GM23338 (cell line): ENCODE measurements at regions not wholly inside any gene's neighbourhood (a gene's known extent, or its start where the extent isn't known, plus 50 kb on each side); places are given as distances from the start of the nearest gene placed in this dataset.
A peak's percentile ranks its signal among the peaks of the same experiment; 100 is the strongest.

Experiments used
- ATAC-seq: fragments of 200-7000 bp; cut with Tn5 transposase; 3 replicates; pipeline ENCODE4 v1.9.1; 2020
- DNase-seq: peaks from one replicate; pipeline ENCODE4 v3.0.0-alpha.2; 2015; ENCODE audit warnings: low spot score
- H2AFZ ChIP-seq: fragments of 200-600 bp; sonication (generic); 2 replicates; pipeline ENCODE4 v1.8.0; 2016; ENCODE audit warnings: antibody characterized with exemption, mild to moderate bottlenecking, moderate library complexity
- H3F3A ChIP-seq: fragments of 200-600 bp; sonication (generic); replicated peaks from 2 replicates; pipeline ENCODE4 v1.8.0; 2017; ENCODE audit warnings: antibody characterized with exemption, mixed run types, low read depth
- H3K27ac ChIP-seq: fragments of 200-600 bp; sonication (generic); 2 replicates; pipeline ENCODE4 v1.6.1; 2016; ENCODE audit warnings: low read depth
- H3K27me3 ChIP-seq: fragments of 200-600 bp; sonication (generic); 2 replicates; pipeline ENCODE4 v1.8.0; 2016; ENCODE audit warnings: mild to moderate bottlenecking, mixed run types, moderate library complexity; ENCODE audit not compliant: insufficient read depth
- H3K36me3 ChIP-seq: fragments of 200-600 bp; sonication (generic); 2 replicates; pipeline ENCODE4 v1.8.0; 2016; ENCODE audit warnings: mild to moderate bottlenecking; ENCODE audit not compliant: insufficient read depth
- H3K4me1 ChIP-seq: fragments of 200-600 bp; sonication (generic); 2 replicates; pipeline ENCODE4 v1.8.0; 2016; ENCODE audit warnings: mild to moderate bottlenecking, moderate library complexity; ENCODE audit not compliant: insufficient read depth
- H3K4me2 ChIP-seq: fragments of 200-600 bp; sonication (generic); 2 replicates; pipeline ENCODE4 v1.7.1; 2017; ENCODE audit warnings: mixed run types
- H3K4me3 ChIP-seq: fragments of 200-600 bp; sonication (generic); 2 replicates; pipeline ENCODE4 v1.6.1; 2016; ENCODE audit warnings: mixed run types
- H3K79me2 ChIP-seq: fragments of 200-600 bp; sonication (generic); replicated peaks from 2 replicates; pipeline ENCODE4 v1.8.0; 2017; ENCODE audit warnings: mild to moderate bottlenecking; ENCODE audit not compliant: insufficient read depth
- H3K9me2 ChIP-seq: fragments of 200-600 bp; sonication (generic); 2 replicates; pipeline ENCODE4 v1.8.0; 2017; ENCODE audit not compliant: insufficient read depth
- H4K20me1 ChIP-seq: fragments of 200-600 bp; sonication (generic); replicated peaks from 2 replicates; pipeline ENCODE4 v1.8.0; 2017; ENCODE audit warnings: mild to moderate bottlenecking; ENCODE audit not compliant: insufficient read depth
- H3K27ac Mint-ChIP-seq: 2 replicates; pipeline ENCODE4 v1.8.0; 2020; ENCODE audit warnings: inconsistent platforms, mild to moderate bottlenecking, moderate library complexity, mixed read lengths
- H3K27me3 Mint-ChIP-seq: 3 replicates; pipeline ENCODE4 v1.8.0; 2022; ENCODE audit warnings: low read depth, mild to moderate bottlenecking, moderate library complexity, mixed read lengths, inconsistent platforms; ENCODE audit not compliant: insufficient read depth, poor library complexity
- H3K36me3 Mint-ChIP-seq: 3 replicates; pipeline ENCODE4 v1.8.0; 2021; ENCODE audit warnings: low read depth, mild to moderate bottlenecking, inconsistent platforms, moderate library complexity, mixed read lengths
- H3K4me1 Mint-ChIP-seq: 3 replicates; pipeline ENCODE4 v1.8.0; 2020; ENCODE audit warnings: mild to moderate bottlenecking, inconsistent platforms, mixed read lengths
- H3K4me3 Mint-ChIP-seq: 3 replicates; pipeline ENCODE4 v1.8.0; 2021; ENCODE audit warnings: moderate library complexity, mild to moderate bottlenecking, inconsistent platforms, mixed read lengths
- H3K9me3 Mint-ChIP-seq: 3 replicates; pipeline ENCODE4 v1.8.0; 2020; ENCODE audit warnings: moderate library complexity, mild to moderate bottlenecking, inconsistent platforms, mixed read lengths
- EZH2 ChIP-seq: fragments of 200-600 bp; sonication (generic); IDR thresholded peaks from one replicate; pipeline ENCODE4 v1.8.0; 2017; ENCODE audit warnings: antibody characterized with exemption, mild to moderate bottlenecking, low read depth; ENCODE audit not compliant: unreplicated experiment
- JUNB ChIP-seq: IDR thresholded peaks from one replicate; pipeline ENCODE4 v1.6.1; 2016; ENCODE audit warnings: antibody characterized with exemption; ENCODE audit not compliant: unreplicated experiment
- NANOG ChIP-seq: IDR thresholded peaks from 2 replicates; pipeline ENCODE4 v1.6.1; 2016; ENCODE audit warnings: antibody characterized with exemption, borderline replicate concordance
- STAT1 ChIP-seq: IDR thresholded peaks from one replicate; pipeline ENCODE4 v1.6.1; 2016; ENCODE audit warnings: antibody characterized with exemption; ENCODE audit not compliant: unreplicated experiment
- ZNF114 ChIP-seq: fragments of 250-450 bp; sonication (Bioruptor Pico); IDR thresholded peaks from 2 replicates; pipeline ENCODE4 v1.5.0; 2020; ENCODE audit warnings: mild to moderate bottlenecking, moderate library complexity
- ZNF331 ChIP-seq: fragments of 250-450 bp; sonication (Bioruptor Pico); IDR thresholded peaks from 2 replicates; pipeline ENCODE4 v1.5.0; 2020; ENCODE audit warnings: low read depth, mild to moderate bottlenecking, moderate library complexity
- TF ChIP-seq, protein P1 (sequence below): fragments of 250-450 bp; sonication (Bioruptor Pico); IDR thresholded peaks from 2 replicates; pipeline ENCODE4 v1.5.0; 2020; ENCODE audit warnings: mild to moderate bottlenecking, moderate library complexity
- TF ChIP-seq, protein P2 (sequence below): IDR thresholded peaks from 2 replicates; pipeline ENCODE4 v1.6.1; 2016; ENCODE audit warnings: antibody characterized with exemption
- TF ChIP-seq, protein P3 (sequence below): IDR thresholded peaks from one replicate; pipeline ENCODE4 v1.6.1; 2018; ENCODE audit warnings: antibody characterized with exemption; ENCODE audit not compliant: unreplicated experiment

DNA sequence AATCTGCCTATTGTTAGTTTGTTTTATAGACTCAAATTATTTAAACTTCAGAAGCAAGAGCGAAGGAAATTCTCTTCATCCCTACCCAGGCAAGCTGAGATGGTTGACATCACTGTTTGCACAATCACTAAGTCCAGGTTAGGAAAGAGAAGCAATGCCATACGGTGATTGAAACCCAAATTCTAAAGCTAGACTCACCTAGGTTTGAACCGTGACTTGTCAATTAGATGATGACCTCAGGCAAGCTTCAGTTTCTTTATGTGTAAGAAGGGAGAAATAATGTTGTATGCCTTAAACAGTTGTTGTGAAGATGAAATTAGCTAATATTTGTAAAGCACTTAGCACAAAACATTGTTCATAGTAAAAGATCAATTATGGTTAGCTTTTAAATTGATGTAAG, 96.5 kb upstream of the ANKRD55 start (continued):
- TF ChIP-seq, protein P1, sequence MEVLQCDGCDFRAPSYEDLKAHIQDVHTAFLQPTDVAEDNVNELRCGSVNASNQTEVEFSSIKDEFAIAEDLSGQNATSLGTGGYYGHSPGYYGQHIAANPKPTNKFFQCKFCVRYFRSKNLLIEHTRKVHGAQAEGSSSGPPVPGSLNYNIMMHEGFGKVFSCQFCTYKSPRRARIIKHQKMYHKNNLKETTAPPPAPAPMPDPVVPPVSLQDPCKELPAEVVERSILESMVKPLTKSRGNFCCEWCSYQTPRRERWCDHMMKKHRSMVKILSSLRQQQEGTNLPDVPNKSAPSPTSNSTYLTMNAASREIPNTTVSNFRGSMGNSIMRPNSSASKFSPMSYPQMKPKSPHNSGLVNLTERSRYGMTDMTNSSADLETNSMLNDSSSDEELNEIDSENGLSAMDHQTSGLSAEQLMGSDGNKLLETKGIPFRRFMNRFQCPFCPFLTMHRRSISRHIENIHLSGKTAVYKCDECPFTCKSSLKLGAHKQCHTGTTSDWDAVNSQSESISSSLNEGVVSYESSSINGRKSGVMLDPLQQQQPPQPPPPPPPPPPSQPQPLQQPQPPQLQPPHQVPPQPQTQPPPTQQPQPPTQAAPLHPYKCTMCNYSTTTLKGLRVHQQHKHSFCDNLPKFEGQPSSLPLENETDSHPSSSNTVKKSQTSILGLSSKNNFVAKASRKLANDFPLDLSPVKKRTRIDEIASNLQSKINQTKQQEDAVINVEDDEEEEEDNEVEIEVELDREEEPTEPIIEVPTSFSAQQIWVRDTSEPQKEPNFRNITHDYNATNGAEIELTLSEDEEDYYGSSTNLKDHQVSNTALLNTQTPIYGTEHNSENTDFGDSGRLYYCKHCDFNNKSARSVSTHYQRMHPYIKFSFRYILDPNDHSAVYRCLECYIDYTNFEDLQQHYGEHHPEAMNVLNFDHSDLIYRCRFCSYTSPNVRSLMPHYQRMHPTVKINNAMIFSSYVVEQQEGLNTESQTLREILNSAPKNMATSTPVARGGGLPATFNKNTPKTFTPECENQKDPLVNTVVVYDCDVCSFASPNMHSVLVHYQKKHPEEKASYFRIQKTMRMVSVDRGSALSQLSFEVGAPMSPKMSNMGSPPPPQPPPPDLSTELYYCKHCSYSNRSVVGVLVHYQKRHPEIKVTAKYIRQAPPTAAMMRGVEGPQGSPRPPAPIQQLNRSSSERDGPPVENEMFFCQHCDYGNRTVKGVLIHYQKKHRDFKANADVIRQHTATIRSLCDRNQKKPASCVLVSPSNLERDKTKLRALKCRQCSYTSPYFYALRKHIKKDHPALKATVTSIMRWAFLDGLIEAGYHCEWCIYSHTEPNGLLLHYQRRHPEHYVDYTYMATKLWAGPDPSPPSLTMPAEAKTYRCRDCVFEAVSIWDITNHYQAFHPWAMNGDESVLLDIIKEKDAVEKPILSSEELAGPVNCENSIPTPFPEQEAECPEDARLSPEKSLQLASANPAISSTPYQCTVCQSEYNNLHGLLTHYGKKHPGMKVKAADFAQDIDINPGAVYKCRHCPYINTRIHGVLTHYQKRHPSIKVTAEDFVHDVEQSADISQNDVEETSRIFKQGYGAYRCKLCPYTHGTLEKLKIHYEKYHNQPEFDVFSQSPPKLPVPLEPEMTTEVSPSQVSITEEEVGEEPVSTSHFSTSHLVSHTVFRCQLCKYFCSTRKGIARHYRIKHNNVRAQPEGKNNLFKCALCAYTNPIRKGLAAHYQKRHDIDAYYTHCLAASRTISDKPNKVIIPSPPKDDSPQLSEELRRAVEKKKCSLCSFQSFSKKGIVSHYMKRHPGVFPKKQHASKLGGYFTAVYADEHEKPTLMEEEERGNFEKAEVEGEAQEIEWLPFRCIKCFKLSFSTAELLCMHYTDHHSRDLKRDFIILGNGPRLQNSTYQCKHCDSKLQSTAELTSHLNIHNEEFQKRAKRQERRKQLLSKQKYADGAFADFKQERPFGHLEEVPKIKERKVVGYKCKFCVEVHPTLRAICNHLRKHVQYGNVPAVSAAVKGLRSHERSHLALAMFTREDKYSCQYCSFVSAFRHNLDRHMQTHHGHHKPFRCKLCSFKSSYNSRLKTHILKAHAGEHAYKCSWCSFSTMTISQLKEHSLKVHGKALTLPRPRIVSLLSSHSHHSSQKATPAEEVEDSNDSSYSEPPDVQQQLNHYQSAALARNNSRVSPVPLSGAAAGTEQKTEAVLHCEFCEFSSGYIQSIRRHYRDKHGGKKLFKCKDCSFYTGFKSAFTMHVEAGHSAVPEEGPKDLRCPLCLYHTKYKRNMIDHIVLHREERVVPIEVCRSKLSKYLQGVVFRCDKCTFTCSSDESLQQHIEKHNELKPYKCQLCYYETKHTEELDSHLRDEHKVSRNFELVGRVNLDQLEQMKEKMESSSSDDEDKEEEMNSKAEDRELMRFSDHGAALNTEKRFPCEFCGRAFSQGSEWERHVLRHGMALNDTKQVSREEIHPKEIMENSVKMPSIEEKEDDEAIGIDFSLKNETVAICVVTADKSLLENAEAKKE (CRISPR knock-in tag): no peak

DNA sequence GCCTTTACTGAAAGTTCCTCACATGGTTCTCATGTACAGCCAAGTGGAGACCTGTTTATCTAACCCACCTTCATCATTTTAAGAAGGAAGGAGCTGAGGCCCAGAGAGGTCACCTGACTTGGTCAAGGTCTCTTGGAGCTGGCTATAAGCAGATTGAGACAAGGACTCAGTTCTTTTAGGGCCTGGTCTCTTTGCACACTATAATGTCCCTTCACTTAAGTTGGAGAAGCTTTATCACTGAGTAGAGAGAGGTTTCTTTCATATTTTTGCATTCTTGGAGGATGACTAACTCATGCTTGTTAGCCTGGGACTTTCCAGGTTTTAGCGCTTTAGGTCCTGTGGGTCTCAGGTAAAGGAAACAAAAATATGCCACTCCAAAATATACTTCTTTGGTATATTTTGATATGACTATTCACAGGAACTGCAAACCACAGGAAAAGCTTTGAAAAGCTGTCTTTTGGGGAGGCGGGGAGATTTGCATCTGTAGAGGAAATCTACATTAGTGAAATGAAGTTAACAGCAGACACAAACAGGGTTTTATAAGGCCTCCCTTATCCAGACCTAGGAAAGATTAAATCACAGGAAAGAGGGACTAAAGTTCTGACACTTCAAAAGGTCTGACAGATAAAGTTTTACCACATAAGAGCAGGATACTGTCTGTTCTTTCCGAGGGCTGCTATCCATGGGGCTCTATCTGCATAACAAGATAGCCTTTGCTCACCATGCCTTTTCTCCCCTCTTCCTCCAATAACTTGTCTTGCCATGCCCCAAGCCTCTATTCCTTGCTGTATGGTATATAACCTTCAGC, 95.8 kb upstream of the ANKRD55 start:
- H3K27me3 ChIP-seq: no peaks in the 10 kb centered on the region
- Mint-ChIP-seq H3K27ac (no peak overlapping the region), H3K36me3 (peaks cover 5% of the 10 kb centered on the region), H3K4me1 (peaks cover 19% of the 10 kb centered on the region), H3K27me3 (peaks cover 6% of the 10 kb centered on the region), H3K4me3 (no peak overlapping the region), H3K9me3 (peaks cover 7% of the 10 kb centered on the region)
- peak overlapping the region; percentile 13; the same call in 1 of the 2 replicates for H3K4me2 ChIP-seq
- ATAC-seq (peak; percentile 59), DNase-seq (peak; percentile 24)
- H3K4me3 ChIP-seq: no peak overlapping the region
- no peak for TF ChIP-seq EZH2
- no peaks in the 10 kb centered on the region for H3K9me2 ChIP-seq
- H3K4me1 ChIP-seq: peaks cover 11% of the 10 kb centered on the region
- no peaks in the 10 kb centered on the region for H4K20me1 ChIP-seq
- H3F3A ChIP-seq: no peaks in the 10 kb centered on the region
- no peaks in the 10 kb centered on the region for H3K79me2 ChIP-seq
- H3K27ac ChIP-seq: no peak overlapping the region
- H3K36me3 ChIP-seq: no peaks in the 10 kb centered on the region
- H2AFZ ChIP-seq: no peak overlapping the region

DNA sequence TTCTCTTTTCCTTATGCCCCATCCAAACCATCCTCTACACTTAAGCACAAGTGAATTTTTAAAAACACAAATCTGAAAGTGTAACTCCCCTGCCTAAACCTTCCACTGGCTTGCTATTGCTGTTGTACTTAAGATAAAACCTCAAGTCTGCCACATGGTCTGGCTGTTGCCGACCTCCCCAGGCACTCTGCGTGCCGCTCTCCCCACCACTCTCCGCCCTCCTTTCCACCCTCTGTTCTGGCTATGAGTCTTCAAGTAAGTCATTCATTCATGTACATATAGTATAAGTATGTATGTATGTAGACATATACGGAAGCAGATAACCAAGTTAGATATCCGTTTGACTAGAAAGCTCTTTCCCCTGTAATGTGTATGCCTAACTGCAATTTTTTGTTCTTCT, 94.7 kb upstream of the ANKRD55 start:
- Histone ChIP-seq H3K9me2 (no peaks in the 10 kb centered on the region), H3K4me1 (peaks cover 11% of the 10 kb centered on the region), H3K4me3 (no peak overlapping the region), H3K79me2 (no peaks in the 10 kb centered on the region), H3K36me3 (no peaks in the 10 kb centered on the region), H3F3A (no peaks in the 10 kb centered on the region), H3K4me2 (no peak overlapping the region), H4K20me1 (no peaks in the 10 kb centered on the region), H3K27me3 (no peaks in the 10 kb centered on the region), H2AFZ (no peak overlapping the region), H3K27ac (no peak overlapping the region)
- Mint-ChIP-seq H3K27me3 (peaks cover 11% of the 10 kb centered on the region), H3K27ac (no peak overlapping the region), H3K9me3 (no peaks in the 10 kb centered on the region), H3K4me3 (no peak overlapping the region), H3K36me3 (no peaks in the 10 kb centered on the region), H3K4me1 (peaks cover 19% of the 10 kb centered on the region)
- no peak for ATAC-seq
- DNase-seq: no peak
- no peak for TF ChIP-seq EZH2
- TF ChIP-seq JUNB: no peak
- no peak for TF ChIP-seq ZNF114 (CRISPR knock-in tag)
- TF ChIP-seq ZNF331: no peak
- TF ChIP-seq, protein P2, sequence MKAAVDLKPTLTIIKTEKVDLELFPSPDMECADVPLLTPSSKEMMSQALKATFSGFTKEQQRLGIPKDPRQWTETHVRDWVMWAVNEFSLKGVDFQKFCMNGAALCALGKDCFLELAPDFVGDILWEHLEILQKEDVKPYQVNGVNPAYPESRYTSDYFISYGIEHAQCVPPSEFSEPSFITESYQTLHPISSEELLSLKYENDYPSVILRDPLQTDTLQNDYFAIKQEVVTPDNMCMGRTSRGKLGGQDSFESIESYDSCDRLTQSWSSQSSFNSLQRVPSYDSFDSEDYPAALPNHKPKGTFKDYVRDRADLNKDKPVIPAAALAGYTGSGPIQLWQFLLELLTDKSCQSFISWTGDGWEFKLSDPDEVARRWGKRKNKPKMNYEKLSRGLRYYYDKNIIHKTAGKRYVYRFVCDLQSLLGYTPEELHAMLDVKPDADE: no peak
- TF ChIP-seq NANOG: no peak
- TF ChIP-seq, protein P3, sequence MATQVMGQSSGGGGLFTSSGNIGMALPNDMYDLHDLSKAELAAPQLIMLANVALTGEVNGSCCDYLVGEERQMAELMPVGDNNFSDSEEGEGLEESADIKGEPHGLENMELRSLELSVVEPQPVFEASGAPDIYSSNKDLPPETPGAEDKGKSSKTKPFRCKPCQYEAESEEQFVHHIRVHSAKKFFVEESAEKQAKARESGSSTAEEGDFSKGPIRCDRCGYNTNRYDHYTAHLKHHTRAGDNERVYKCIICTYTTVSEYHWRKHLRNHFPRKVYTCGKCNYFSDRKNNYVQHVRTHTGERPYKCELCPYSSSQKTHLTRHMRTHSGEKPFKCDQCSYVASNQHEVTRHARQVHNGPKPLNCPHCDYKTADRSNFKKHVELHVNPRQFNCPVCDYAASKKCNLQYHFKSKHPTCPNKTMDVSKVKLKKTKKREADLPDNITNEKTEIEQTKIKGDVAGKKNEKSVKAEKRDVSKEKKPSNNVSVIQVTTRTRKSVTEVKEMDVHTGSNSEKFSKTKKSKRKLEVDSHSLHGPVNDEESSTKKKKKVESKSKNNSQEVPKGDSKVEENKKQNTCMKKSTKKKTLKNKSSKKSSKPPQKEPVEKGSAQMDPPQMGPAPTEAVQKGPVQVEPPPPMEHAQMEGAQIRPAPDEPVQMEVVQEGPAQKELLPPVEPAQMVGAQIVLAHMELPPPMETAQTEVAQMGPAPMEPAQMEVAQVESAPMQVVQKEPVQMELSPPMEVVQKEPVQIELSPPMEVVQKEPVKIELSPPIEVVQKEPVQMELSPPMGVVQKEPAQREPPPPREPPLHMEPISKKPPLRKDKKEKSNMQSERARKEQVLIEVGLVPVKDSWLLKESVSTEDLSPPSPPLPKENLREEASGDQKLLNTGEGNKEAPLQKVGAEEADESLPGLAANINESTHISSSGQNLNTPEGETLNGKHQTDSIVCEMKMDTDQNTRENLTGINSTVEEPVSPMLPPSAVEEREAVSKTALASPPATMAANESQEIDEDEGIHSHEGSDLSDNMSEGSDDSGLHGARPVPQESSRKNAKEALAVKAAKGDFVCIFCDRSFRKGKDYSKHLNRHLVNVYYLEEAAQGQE: no peak
- no peak for TF ChIP-seq STAT1
